GM19438 (cell line): ENCODE measurements at regions not wholly inside any gene's neighbourhood (a gene's known extent, or its start where the extent isn't known, plus 50 kb on each side); places are given as distances from the start of the nearest gene placed in this dataset.
"Not testable (repeated sequence)": the region's sequence is repeated elsewhere in the genome, so short reads cannot be mapped to it uniquely, and the experiment has no call there.

Source experiments
- ATAC-seq: cut with Tn5 transposase; IDR thresholded peaks from one replicate; pipeline ENCODE4 v1.9.1; 2021; ENCODE audit warnings: low read depth; ENCODE audit not compliant: unreplicated experiment

- not testable (repeated sequence) for ATAC-seq
These were observed 56.8 kb downstream of the ATP6V0E2 start for GRCh38 chr7:149930374-149931068.

DNA sequence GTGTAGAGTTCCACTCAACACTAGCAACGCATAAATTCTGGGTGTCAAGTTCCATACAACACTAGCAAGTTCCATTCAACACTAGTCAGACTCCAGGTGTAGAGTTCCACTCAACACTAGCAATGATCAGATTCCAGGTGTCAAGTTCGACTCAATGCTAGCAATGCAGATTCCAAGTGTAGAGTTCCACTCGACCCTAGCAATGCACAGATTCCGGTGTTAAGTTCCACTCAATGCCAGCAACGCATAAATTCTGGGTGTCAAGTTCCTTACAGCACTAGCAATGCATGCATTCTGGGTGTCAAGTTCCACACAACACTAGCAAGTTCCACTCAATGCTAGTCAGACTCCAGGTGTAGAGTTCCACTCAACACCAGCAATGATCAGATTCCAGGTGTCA lies 60.0 kb downstream of the ATP6V0E2 start:
- ATAC-seq: not testable (repeated sequence)

DNA sequence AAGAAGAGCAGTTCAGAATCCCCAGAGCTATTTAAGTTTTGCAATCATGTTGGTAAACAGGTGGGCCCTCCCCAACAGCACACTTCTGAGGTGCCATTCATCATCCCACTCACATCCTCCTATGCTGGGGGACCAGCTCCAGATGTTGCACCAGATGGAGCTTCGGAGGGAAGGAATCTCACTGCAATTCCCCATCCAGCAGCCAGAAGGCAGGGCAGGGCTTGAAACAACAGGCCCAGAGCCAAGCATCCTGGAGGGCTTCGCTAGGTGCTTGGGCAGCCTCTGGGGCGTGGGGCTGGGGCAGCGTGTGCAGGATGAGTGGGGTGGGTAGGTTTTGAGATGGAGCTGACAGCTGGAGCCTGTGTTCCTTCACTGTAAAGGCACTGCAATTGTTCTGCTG lies 73.6 kb downstream of the ATP6V0E2 start:
- ATAC-seq: not testable (repeated sequence)

- ATAC-seq: not testable (repeated sequence)
These were observed 74.7 kb downstream of the ATP6V0E2 start for GRCh38 chr7:149948444-149948843.

GRCh38 chr7:149949863-149950577 lies 76.3 kb downstream of the ATP6V0E2 start:
- not testable (repeated sequence) for ATAC-seq

GRCh38 chr7:149950578-149950924 lies 76.8 kb downstream of the ATP6V0E2 start:
- ATAC-seq: not testable (repeated sequence)

GRCh38 chr7:149951579-149951978 lies 77.8 kb downstream of the ATP6V0E2 start:
- not testable (repeated sequence) for ATAC-seq

- not testable (repeated sequence) for ATAC-seq
These were observed 85.1 kb downstream of the ATP6V0E2 start for GRCh38 chr7:149958880-149959279.

- not testable (repeated sequence) for ATAC-seq
These were observed 87.1 kb downstream of the ATP6V0E2 start for GRCh38 chr7:149960863-149961262.

- not testable (repeated sequence) for ATAC-seq
These were observed 88.1 kb downstream of the ATP6V0E2 start for GRCh38 chr7:149961878-149962277.

DNA sequence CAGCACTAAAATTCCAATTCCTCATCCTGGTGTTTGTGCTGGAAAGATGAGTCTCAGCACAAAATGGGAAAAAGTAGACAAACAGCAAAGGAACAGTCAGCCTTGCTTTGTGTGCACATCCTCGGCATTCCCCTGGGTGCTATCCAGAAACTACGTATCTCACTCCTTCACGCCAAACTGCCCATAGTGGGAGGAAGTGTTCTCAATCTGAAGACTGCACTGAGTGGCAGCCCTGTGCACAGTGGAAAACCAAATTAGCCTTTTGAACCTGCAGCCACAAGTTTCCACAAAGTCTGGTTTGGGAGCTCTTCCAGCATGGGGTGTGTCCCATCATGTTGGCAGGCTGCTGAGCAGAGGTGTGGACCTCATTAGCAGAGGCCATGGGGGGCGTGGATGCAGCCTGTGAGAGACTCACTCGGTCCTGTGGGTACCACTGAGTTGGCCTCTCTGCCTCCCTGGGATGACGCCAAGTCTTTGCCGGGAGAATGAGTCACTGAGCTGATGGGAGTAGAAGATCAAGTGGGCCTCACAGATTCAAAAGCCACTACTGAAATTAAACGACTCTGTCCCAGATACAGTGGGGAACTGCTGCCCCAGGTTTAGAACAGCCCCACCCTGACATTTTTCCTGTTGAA lies 89.0 kb downstream of the ATP6V0E2 start:
- ATAC-seq: not testable (repeated sequence)

DNA sequence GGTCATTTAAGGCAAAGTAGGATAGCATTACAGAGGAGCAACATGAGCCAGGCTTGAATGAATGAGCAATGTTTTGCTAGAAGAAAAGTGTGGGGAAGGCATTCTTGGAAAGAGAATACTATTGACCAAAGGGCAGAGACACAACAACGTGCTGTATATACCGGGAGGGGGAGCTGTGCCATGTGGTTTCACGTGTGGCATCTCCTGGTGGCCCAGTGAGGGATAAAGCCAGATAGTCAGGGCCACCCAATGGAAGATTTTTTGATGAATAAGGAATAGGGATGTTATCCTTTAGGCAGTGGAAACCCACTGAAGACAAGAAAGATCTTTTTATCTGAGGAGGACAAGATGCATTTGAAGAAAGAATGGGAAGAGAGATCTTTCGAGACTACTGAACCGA lies 90.2 kb downstream of the ATP6V0E2 start:
- not testable (repeated sequence) for ATAC-seq

- not testable (repeated sequence) for ATAC-seq
These were observed 92.7 kb downstream of the ATP6V0E2 start for GRCh38 chr7:149966444-149966843.

- not testable (repeated sequence) for ATAC-seq
These were observed 99.2 kb downstream of the ATP6V0E2 start for GRCh38 chr7:149972977-149973376.

DNA sequence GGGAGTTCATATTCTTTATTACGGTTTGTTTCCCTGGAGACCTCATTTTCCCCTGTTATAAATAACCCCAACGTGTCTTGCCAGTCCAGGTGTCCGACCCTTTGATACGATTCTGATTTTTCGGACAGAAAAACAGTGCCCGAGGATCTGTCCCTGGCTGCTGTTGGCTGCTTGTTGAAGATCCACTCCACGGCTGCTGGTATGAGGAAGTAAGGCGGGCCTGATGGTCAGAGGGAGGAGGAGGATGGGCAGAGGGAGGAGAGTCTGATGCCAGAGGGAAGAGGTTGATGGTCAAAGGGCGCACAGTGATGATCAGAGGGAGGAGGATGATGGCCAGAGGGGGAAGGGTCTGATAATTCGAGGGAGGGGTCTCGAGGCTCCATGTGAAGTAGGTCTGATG lies 99.9 kb downstream of the ATP6V0E2 start:
- not testable (repeated sequence) for ATAC-seq

DNA sequence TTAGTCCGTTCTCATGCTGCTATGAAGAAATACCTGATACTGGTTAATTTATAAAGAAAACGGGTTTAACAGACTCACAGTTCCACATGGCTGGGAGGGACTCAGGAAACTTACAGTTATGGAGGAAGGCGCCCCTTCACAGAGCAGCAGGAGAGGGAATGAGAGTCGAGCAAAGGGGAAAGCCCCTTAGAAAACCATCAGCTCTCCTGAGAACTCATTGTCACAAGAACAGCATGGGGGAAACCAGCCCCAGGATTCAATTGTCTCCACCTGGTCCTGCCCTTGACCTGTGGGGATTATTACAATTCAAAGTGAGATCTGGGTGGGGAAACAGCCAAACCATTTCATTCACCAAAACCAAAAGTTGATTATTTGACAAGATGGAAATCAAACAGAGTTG lies 101.8 kb downstream of the ATP6V0E2 start:
- ATAC-seq: not testable (repeated sequence)

GRCh38 chr7:149978537-149978936 lies 104.8 kb downstream of the ATP6V0E2 start:
- not testable (repeated sequence) for ATAC-seq

DNA sequence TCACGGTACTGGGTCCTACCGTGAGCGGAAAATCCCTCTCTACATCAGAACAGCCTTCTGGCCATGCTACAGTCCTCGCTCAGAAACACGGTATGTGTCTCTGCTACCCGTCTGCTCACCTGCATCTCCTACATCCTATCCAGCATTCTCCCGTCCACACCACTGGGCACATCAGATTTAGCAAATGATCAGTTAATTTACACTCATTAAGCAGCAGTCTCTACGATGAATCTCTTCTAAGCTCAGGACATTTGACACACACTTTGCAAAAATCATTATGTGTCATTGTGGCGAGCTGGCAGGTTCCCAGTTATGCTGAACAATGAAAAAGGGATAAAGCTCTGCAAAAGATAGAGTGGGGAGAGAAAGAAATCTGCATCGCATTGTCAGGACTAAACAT lies 105.2 kb downstream of the ATP6V0E2 start:
- not testable (repeated sequence) for ATAC-seq

DNA sequence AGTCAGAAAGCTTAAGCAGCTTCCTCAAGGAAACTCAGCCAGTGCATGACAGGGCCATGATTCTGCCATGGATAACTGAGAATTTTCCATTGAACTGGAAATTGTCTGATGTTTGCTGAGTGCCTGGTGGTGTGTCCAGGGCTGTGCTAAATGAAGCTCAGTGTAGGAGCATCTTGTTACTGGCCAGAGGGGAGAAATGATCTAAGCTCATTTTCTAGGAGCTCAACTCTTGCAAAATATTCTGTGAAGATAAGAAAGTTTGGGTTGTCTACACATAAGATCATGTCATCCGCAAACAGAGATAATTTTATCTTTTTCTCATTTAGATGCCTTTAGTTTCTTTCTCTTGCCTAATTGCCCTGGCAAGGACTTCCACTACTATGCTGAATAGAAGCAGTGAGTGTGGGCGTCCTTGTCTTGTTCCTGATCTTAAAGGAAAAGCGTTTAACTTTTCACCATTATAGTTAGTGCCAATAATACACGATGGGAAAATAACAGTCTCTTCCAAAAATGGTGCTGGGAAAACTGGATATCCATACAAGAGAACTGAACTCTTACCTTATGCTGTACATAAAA lies 108.9 kb downstream of the ATP6V0E2 start:
- ATAC-seq: not testable (repeated sequence)

- not testable (repeated sequence) for ATAC-seq
These were observed 113.1 kb downstream of the ATP6V0E2 start for GRCh38 chr7:149986866-149987265.
